Endodermal cell (in vitro differentiated cells): ENCODE measurements at regions not wholly inside any gene's neighbourhood (a gene's known extent, or its start where the extent isn't known, plus 50 kb on each side); places are given as distances from the start of the nearest gene placed in this dataset.

ENCODE experiments used
- DNase-seq: peaks from one replicate; pipeline ENCODE4 v3.0.0-alpha.2; 2017
- H3K27ac ChIP-seq: 2 replicates; pipeline ENCODE4 v1.5.1; 2013; ENCODE audit warnings: mild to moderate bottlenecking, low read depth, low read length, moderate library complexity
- H3K27me3 ChIP-seq: 2 replicates; pipeline ENCODE4 v1.6.1; 2013; ENCODE audit warnings: mild to moderate bottlenecking, low read length, moderate library complexity; ENCODE audit not compliant: insufficient read depth, control insufficient read depth, poor library complexity, severe bottlenecking
- H3K36me3 ChIP-seq: 2 replicates; pipeline ENCODE4 v1.7.0; 2013; ENCODE audit warnings: mild to moderate bottlenecking, low read length, moderate library complexity; ENCODE audit not compliant: control insufficient read depth, insufficient read depth
- H3K4me1 ChIP-seq: one replicate; pipeline ENCODE4 v1.7.0; 2013; ENCODE audit warnings: low read length; ENCODE audit not compliant: control insufficient read depth, insufficient read depth
- H3K4me3 ChIP-seq: 2 replicates; pipeline ENCODE4 v1.5.1; 2013; ENCODE audit warnings: mild to moderate bottlenecking, low read length, moderate library complexity
- H3K9ac ChIP-seq: 2 replicates; pipeline ENCODE4 v1.6.1; 2013; ENCODE audit warnings: mild to moderate bottlenecking, low read length, moderate library complexity; ENCODE audit not compliant: poor library complexity, severe bottlenecking; ENCODE audit errors: extremely low read depth
- H3K9me3 ChIP-seq: 2 replicates; pipeline ENCODE4 v1.6.1; 2013; ENCODE audit warnings: mild to moderate bottlenecking, low read length, moderate library complexity; ENCODE audit not compliant: control insufficient read depth
- H3K27ac Mint-ChIP-seq: 2 replicates; pipeline ENCODE4 v1.8.0; 2020; ENCODE audit warnings: mixed read lengths
- H3K27me3 Mint-ChIP-seq: 2 replicates; pipeline ENCODE4 v1.8.0; 2021; ENCODE audit warnings: mild to moderate bottlenecking, mixed read lengths; ENCODE audit not compliant: insufficient read depth
- H3K36me3 Mint-ChIP-seq: 2 replicates; pipeline ENCODE4 v1.8.0; 2020; ENCODE audit warnings: low read depth, mixed read lengths
- H3K4me1 Mint-ChIP-seq: 2 replicates; pipeline ENCODE4 v1.8.0; 2020; ENCODE audit warnings: mixed read lengths
- H3K4me3 Mint-ChIP-seq: 2 replicates; pipeline ENCODE4 v1.8.0; 2020; ENCODE audit warnings: mild to moderate bottlenecking, moderate library complexity, mixed read lengths
- H3K9me3 Mint-ChIP-seq: 2 replicates; pipeline ENCODE4 v1.8.0; 2020; ENCODE audit warnings: mild to moderate bottlenecking, mixed read lengths
- CTCF ChIP-seq: fragments of 200-600 bp; sonication (generic); conservative IDR thresholded peaks from 2 replicates; pipeline ENCODE4 v1.5.0; 2021; ENCODE audit warnings: antibody characterized with exemption, mild to moderate bottlenecking
- WGBS, 2 experiments: methylation state at CpG; one replicate each; pipeline versions ENCODE4 v1.1.5 to v1.1.7; 2013; ENCODE audit warnings: missing lambda C conversion rate in 2 of 2, mixed read lengths in 1 of 2; ENCODE audit not compliant: insufficient coverage in 1 of 2, insufficient read length in 1 of 2; 5-methylcytosine and 5-hydroxymethylcytosine counted together

- no peaks in the 10 kb centered on the region for H3K36me3 ChIP-seq
- no peak for TF ChIP-seq CTCF
- Mint-ChIP-seq H3K27ac (no peak overlapping the region), H3K4me3 (no peak overlapping the region), H3K9me3 (peaks cover 3% of the 10 kb centered on the region), H3K4me1 (peaks cover 11% of the 10 kb centered on the region), H3K27me3 (no peaks in the 10 kb centered on the region), H3K36me3 (no peaks in the 10 kb centered on the region)
- H3K9me3 ChIP-seq: no peaks in the 10 kb centered on the region
- DNase-seq: no peak
- no peak overlapping the region for H3K9ac ChIP-seq
- no peaks in the 10 kb centered on the region for H3K4me1 ChIP-seq
- no peaks in the 10 kb centered on the region for H3K27me3 ChIP-seq
- H3K4me3 ChIP-seq: no peak overlapping the region
- H3K27ac ChIP-seq: no peak overlapping the region
Observed at GRCh38 chr2:226364217-226364616, 435.4 kb downstream of the IRS1 start.

- no peak for TF ChIP-seq CTCF
- peaks cover 14% of the 10 kb centered on the region for H3K4me1 Mint-ChIP-seq
Observed at GRCh38 chr2:226362980-226363379, 436.6 kb downstream of the IRS1 start.

GRCh38 chr2:226360658-226361057 is 439.0 kb downstream of the IRS1 start:
- DNase-seq: no peak
- Mint-ChIP-seq H3K4me3 (no peak overlapping the region), H3K27ac (no peak overlapping the region)

More at GRCh38 chr2:226362980-226363379, 436.6 kb downstream of the IRS1 start:
- Mint-ChIP-seq H3K27me3 (no peaks in the 10 kb centered on the region), H3K9me3 (peaks cover 3% of the 10 kb centered on the region), H3K27ac (no peak overlapping the region), H3K36me3 (no peaks in the 10 kb centered on the region), H3K4me3 (no peak overlapping the region)
- WGBS, 2 experiments: 94 to 96% methylated on average over 2 of the region's 2 CpGs
- no peaks in the 10 kb centered on the region for H3K4me1 ChIP-seq
- no peak for DNase-seq
- H3K27me3 ChIP-seq: no peaks in the 10 kb centered on the region
- no peak overlapping the region for H3K27ac ChIP-seq
- no peak overlapping the region for H3K4me3 ChIP-seq
- no peaks in the 10 kb centered on the region for H3K9me3 ChIP-seq
- no peak overlapping the region for H3K9ac ChIP-seq
- H3K36me3 ChIP-seq: no peaks in the 10 kb centered on the region

More at GRCh38 chr2:226360658-226361057, 439.0 kb downstream of the IRS1 start:
- H3K9ac ChIP-seq: no peak overlapping the region
- H3K27me3 Mint-ChIP-seq: no peaks in the 10 kb centered on the region
- no peaks in the 10 kb centered on the region for H3K27me3 ChIP-seq
- H3K4me1 ChIP-seq: no peaks in the 10 kb centered on the region
- H3K9me3 ChIP-seq: no peaks in the 10 kb centered on the region
- no peaks in the 10 kb centered on the region for H3K36me3 ChIP-seq
- TF ChIP-seq CTCF: no peak
- H3K9me3 Mint-ChIP-seq: peaks cover 3% of the 10 kb centered on the region
- H3K27ac ChIP-seq: no peak overlapping the region
- WGBS, 2 experiments: 91 to 92% methylated on average over 1 to 2 of the region's 2 CpGs
- no peaks in the 10 kb centered on the region for H3K36me3 Mint-ChIP-seq
- H3K4me3 ChIP-seq: no peak overlapping the region
- peaks cover 7% of the 10 kb centered on the region for H3K4me1 Mint-ChIP-seq
